Small intestine (tissue), 7 donors: ENCODE measurements at regions not wholly inside any gene's neighbourhood (a gene's known extent, or its start where the extent isn't known, plus 50 kb on each side); places are given as distances from the start of the nearest gene placed in this dataset.
"Not testable (repeated sequence)": the region's sequence is repeated elsewhere in the genome, so short reads cannot be mapped to it uniquely, and the experiment has no call there.

Experiments used
- DNase-seq, 2 donors: peaks; one replicate each; pipeline versions ENCODE4 v3.0.0 to v3.0.0-alpha.2; 2013
- FAIRE-seq: peaks from 2 replicates; lab custom pipeline; 2012; peaks lifted over from hg19 to GRCh38; lab: Jason Lieb, UNC
- H3K27ac ChIP-seq, 3 donors: one replicate each; pipeline ENCODE4 v1.5.1; 2013; ENCODE audit warnings: low read length in 2 of 3, mild to moderate bottlenecking in 2 of 3, control low read depth in 1 of 3, inconsistent platforms in 1 of 3, low read depth in 1 of 3, moderate library complexity in 1 of 3
- H3K27me3 ChIP-seq, 3 donors: one replicate each; pipeline ENCODE4 v1.6.1; 2013; ENCODE audit warnings: low read length in 3 of 3, inconsistent platforms in 1 of 3; ENCODE audit not compliant: control insufficient read depth in 3 of 3, insufficient read depth in 3 of 3
- H3K36me3 ChIP-seq, 3 donors: one replicate each; pipeline ENCODE4 v1.6.1; 2013; ENCODE audit warnings: low read length in 3 of 3, inconsistent platforms in 1 of 3, low read depth in 1 of 3, mild to moderate bottlenecking in 1 of 3, moderate library complexity in 1 of 3; ENCODE audit not compliant: control insufficient read depth in 3 of 3, insufficient read depth in 2 of 3
- H3K4me1 ChIP-seq, 3 donors: one replicate each; pipeline ENCODE4 v1.6.1; 2013; ENCODE audit warnings: low read length in 2 of 3, inconsistent platforms in 1 of 3, low read depth in 1 of 3, mild to moderate bottlenecking in 1 of 3, moderate library complexity in 1 of 3; ENCODE audit not compliant: control insufficient read depth in 3 of 3, insufficient read depth in 2 of 3
- H3K4me3 ChIP-seq, 3 donors: one replicate each; pipeline ENCODE4 v1.5.1; 2013; ENCODE audit warnings: low read length in 3 of 3, control low read depth in 1 of 3, inconsistent platforms in 1 of 3, low read depth in 1 of 3, mild to moderate bottlenecking in 1 of 3, moderate library complexity in 1 of 3
- H3K9me3 ChIP-seq, 2 donors: one replicate each; pipeline ENCODE4 v1.6.1; 2013; ENCODE audit warnings: low read depth in 1 of 2, low read length in 1 of 2; ENCODE audit not compliant: control insufficient read depth in 2 of 2, insufficient read depth in 1 of 2
- WGBS, 3 donors: extraction: QIAGEN DNeasy Blood & Tissue Kit; methylation state at CpG; one replicate each; pipeline ENCODE4 v1.1.7; 2013; 5-methylcytosine and 5-hydroxymethylcytosine counted together
- donor health status: healthy with polysubstance abuse.
- donor health status: control.
- donor health status: control.
- donor health status: Bipolar disorder and iron deficiency.
- donor health status: healthy.

DNA sequence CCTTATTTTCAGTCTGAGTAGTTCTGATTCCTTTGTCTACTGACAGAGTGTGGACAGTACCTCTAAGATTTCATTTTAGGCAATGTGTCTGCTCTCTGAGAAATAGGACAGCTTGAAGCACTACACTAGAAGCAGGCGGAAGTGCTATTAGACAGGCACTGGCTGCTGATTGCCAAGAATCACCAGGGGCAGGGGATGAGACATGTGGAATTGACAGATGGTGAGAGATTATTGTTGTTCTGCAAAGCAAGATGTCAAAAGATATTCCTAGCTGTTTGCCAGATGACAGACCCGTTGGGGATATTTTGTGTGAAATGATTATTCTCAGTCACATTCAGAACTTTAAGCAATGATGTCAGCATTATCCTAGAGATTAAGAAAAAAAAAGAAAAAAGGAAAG is 323.3 kb downstream of the ANKRD30B start:
- not testable (repeated sequence) for H3K27me3 ChIP-seq, H3K36me3 ChIP-seq, H3K9me3 ChIP-seq, H3K4me1 ChIP-seq, DNase-seq, H3K4me3 ChIP-seq, H3K27ac ChIP-seq
- WGBS, 3 donors: 45 to 77% (median 63%) methylated on average over 2 of the region's 2 CpGs
- peak; percentile 33 for FAIRE-seq
